Activated CD4-positive, alpha-beta T cell treated with anti-CD3 and anti-CD28 coated beads, Interleukin-2, amount 50 U/mL, for 1 hour (primary cell): ENCODE measurements at regions not wholly inside any gene's neighbourhood (a gene's known extent, or its start where the extent isn't known, plus 50 kb on each side); places are given as distances from the start of the nearest gene placed in this dataset.
"Not testable (repeated sequence)": the region's sequence is repeated elsewhere in the genome, so short reads cannot be mapped to it uniquely, and the experiment has no call there.

Experiments
- DNase-seq: peaks from one replicate; pipeline ENCODE4 v3.0.0-alpha.2; 2020

DNA sequence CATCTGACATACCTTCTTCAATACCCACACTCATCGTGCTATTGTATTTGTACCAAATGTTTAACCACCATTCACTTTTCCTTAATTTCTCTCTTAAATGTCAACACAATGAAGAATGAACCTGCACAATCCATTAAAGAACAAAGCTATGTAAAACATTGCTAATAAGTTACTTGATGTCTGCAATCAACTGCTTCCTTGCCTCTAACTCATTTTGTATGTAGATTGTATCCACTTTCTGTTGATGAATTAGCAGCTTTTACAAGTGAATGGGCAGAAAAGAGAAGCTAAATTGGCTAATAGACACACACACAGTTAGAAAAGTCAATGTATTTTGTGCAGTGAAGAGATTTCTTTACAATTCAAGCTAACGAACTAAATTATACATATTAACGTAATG, 212.5 kb upstream of the NDST3 start:
- DNase-seq = no peak

DNA sequence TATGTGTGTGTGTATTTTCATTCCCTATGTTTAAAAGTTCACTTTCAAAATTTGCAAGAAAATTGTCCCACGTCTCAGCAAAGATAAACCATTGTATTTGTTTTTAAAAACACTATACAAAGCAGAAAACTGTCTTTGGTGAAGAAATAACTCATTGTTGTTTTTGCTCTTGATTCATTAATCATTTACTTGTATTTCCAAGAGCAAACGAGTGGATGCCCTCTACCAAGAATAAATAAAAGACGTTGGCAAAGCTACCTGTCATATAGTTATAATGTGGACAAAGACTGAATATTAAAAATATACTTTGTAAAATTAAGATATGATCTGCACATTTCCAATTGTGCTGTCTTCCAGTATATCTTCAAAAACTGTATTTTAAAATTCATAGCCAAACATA, 210.9 kb upstream of the NDST3 start:
- no peak for DNase-seq

DNA sequence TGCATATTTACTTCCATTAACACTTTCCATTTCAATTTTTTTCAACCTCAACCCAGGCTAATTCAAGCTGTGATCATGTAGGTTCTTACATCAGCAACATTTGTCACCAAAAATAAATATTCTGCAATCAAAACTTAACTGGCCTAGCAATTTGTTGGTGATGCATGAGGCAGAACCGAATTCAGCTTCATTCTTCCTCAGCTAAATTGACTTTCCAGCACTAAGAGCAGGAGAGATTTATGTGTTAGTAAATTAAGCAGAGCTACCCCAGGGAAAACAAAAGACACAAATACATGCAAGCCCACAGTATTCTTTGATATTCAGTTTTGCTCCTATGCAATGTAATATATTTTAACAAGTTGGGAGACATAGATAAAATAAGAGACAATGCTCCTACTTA, 208.7 kb upstream of the NDST3 start:
- DNase-seq = no peak

DNA sequence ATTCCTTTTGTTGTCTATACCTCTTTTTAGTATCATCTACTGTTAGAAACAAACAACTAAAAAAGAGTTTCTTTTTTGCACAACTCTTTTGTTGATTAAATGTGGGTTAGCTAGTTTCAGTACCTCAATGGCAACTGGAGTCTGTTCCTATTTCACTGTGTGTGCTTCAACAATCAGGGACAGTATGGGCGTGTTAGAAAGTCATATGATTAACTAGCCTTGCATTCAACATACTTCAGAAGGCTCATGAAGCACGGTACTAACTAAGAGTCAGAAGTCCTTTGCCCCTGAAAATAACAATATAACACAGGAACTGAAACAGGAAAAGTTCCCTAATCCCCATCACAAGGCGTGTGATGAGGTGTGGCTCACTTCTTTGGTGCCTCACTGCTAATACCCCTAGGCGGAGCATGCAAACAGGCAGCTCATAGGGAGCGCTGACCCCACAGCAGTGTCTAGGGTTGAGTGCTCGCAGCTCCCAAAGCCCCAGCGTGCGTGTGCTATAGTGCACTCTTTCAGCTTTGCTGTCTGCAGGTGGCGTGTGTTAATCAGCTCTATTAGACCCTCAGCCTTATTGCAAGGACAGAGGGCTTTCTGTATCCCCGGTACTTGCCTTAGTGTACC, 203.1 kb upstream of the NDST3 start:
- no peak for DNase-seq

DNA sequence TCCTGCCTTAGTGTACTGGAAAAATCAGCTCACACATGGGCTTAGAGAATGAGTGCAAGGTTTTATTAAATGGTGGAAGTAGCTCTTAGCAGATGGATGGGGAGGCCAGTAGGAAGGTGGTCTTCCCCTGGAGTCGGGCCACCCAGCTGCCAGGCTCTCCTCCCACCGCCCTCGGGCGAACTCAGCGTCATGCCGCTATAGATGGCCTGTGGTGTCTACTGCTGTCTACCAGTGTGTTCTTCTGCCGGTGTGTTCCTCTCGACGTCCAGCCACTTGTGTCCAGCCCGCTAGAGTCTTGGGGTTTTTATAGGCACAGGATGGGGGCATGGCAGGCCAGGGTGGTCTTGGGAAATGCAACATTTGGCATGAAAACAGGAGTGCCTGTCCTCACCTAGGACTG, 198.7 kb upstream of the NDST3 start:
- DNase-seq = no peak

DNA sequence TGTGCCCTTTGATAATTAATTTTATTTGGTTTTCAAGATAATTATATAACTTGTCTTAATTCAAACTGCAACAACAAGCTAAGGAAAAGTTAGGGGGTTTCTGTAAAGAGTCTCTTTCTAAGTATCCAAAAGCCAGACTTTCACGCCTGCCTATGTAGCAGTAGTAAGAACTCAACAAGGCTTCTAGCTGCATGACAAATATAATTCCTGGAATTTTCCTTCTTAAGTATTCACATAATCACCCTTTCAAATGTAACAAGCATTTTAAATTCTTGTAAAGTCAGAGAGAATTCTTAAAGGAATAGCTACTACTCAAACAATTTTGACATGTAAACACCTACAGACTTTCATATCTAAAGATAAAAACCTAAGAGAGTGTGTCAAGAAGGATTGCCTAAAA, 189.7 kb upstream of the NDST3 start:
- DNase-seq = no peak

DNA sequence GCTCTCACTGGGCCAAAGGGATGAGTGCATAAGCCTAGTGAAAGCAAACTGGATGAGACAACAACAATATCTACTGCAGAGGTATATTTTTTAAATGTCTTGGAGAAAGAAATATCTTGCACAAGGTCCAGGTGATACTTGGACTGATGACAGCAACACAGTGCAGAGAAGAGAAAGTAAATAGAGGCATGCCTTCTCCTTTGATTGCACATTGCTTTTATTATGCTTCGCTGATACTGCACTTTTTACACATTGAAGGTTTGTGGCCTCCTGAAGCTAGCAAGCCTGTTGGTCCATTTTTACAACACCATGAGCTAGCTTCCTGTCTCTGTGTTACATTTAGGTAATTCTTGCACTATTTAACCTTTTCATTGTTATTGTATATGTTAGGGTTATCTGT, 189.0 kb upstream of the NDST3 start:
- DNase-seq = no peak

DNA sequence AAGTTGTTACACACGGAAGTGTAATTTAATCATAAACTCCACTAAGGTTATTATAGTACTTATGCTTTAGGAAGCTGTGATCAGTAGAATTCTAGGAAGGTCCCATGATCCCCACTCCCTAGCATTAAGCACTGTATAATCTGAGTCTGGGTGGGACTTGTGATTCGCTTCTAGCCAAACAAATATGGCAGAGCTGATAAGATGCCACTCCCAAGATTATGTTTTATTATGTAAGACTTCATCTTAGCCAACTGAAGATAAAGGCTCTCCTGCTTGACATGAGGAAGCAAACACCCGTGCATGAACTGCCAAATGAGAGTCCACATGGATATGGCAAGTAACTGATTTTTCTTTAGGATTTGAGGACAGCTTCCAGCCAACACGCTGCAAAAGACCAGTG, 186.4 kb upstream of the NDST3 start:
- DNase-seq = no peak

DNA sequence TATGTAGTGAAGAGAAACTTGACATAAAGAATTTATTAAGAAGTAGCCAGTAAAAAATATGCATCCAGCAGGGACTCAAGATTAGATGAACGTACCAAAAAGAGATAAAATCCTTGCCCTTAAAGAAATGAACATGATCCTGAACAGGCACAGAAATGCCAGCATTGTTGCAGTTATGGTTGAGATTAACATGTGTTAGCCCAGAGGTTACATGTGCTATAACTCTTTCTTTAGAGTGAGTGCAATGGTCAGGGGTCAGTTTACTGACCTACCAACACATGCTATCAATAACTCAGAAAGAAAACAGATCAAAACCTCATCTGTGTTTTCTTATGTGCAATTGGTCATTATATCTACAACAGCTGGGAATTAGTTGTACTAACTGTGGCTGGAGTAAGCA, 166.1 kb upstream of the NDST3 start:
- no peak for DNase-seq

DNA sequence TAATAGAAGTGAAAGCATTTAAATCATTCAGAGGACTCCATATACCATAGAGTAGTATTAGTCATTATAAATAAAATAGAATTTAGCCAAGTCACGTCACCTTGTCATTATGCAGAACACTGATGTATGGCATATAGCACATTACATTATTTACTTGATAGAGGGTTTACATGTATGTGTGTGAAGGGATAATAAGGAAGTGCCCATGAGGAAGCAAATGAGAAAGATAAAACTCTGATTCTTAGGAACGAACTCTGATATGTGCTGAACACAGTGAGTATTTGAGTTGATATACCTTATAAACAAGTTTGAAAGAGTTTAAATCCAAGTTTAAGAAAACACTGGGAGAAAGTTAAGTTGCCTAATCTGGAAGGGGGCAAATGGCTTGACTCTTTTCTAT, 160.5 kb upstream of the NDST3 start:
- no peak for DNase-seq

DNA sequence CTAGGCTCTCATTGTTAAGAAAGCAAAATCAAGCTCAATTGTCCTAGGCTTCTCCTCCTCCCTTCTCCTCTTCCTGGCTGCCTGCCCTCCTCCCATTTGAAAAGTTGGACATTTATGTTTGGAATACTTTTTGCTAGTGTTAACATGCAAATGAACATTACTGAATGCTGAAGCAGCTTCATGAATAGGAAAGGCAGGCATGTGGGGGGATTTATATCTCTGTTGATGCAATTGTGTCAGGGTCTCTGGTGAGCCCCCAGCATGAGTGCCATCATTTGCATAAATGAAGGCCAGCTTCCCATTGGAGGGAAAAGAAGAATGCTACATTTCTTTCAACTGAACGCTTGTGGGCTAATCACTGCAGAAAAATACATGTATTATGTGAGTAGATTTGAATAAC, 160.1 kb upstream of the NDST3 start:
- no peak for DNase-seq

DNA sequence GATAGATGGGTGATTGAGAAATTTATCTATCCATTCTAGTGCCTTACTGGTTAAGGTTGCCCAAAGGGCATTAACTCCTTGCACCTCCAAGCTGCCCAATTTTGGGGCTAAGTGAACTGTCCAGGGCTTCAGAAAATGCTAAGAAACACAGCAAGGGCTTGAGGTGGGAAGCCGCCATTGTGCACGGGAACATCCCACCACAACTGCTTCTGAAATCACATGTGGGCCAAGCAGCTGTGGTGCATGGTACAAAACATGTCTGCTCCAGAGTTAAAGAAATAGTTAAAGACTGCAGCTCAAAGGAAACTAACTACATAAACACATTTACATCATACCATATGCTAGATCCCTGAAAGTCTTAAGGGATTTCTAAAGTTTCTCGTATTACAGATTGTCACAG, 144.3 kb upstream of the NDST3 start:
- DNase-seq = no peak

DNA sequence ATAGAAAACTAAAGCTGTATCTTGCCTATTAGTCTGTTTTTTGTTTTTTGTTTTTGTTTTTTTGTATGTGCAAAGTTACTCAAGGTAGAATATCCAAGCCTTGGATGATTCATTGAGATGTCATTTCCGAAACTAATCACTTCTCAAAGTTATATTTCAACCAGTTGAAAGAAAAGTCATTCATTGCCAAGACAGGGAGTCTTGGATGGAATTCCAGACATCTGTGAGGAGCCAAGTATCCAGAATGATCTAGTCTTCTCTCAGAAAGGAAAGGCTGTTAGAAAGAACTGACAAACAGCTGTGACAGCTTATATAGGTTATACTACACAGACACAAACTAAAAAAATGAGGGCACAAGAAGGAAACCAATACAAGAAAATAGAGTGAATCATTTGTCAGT, 141.1 kb upstream of the NDST3 start:
- DNase-seq = no peak

DNA sequence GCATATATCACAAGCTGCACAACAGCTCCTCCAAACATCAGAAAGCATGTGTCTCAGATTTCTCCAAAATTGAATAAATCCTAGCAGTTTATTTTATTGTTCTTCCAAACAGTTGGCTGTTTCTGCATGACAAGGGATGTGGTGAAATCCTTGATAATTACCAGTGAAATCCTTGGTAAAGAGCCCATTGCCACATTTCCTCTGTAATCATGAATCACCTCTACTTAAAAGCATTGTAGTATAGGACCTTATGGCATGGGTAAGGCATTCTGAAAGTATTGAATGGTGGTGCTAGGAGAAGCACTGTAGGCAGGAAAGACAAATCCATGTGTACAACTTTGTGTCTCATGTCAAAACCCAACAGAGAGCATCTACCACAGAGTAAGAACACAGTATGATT, 135.8 kb upstream of the NDST3 start:
- no peak for DNase-seq

DNA sequence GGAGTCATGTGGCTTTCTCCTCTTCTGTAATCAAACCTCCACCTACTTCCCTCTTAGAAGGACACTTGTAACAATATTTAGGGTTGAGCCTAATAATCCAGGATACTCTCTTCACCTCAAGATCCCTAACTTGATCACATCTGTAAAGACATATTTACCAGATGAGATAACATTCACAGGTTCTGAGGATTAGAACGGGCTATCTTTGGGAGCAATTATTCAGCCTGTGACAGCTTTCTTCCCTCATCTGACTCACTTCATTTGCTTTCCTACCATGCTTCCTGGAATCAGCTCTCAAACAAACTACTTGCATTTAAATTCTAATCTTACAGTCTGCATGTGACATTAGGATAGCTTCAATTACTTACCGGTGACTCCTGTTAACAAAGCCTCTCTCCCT, 133.5 kb upstream of the NDST3 start:
- DNase-seq = no peak

DNA sequence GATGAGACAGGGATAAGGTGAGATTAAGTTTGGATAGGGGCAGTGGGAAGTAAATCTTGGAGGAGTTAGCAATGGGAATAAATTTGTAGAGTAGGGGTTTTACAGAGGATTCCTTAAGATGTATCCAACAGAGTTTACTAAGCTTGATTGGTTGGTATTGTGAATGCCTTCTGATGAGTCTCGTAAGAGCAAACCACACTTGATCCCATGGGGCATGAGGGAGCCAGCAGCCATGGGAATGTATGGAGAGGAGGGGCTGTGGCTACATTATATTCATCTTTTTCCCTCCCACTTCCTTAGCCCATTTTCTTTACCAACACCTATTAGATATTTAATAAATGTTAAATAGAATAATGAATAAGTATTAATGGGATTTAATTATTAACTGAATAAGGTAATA, 126.6 kb upstream of the NDST3 start:
- DNase-seq = no peak

DNA sequence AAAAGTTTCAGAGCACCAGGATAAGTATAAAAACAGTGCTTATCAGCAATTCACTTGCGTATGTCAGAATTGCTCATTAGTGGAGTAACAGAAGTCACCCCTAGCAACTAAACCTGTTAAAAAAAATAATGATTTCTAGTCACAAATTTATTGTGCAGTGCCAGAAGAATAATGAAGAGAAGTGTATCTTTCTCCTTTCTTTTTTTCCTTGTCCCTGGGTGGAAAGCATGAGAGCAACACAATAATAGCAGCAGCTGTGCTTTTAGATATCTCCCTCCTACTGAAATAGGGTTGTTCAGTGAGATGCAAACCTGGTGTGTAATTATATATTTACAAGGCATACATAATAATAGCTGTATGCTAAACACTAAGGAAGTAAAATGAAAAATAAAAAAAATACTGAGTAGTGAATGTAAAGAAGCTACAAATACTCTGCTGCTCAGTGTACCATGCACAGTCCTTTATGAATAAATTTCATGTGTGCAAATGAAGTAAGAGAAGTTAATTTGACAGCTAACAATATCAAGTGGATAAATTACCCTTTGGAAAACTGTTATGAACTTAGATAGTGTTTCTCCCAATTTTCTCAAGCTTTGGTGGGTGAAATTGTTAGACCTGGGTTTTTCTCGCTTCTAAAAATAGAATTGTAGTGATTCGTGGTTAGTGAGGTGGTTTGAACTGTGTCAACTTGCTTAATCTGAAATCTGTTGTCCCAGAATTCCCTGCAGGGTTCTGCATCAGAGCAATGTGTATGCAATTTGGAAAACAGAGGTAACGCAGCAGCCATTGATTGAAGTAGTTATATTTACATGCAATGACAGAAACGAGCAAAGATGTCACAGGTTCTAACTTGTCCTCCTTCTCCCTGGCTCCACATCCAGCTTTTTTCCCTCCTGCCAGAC, 125.7 kb upstream of the NDST3 start:
- DNase-seq = no peak

DNA sequence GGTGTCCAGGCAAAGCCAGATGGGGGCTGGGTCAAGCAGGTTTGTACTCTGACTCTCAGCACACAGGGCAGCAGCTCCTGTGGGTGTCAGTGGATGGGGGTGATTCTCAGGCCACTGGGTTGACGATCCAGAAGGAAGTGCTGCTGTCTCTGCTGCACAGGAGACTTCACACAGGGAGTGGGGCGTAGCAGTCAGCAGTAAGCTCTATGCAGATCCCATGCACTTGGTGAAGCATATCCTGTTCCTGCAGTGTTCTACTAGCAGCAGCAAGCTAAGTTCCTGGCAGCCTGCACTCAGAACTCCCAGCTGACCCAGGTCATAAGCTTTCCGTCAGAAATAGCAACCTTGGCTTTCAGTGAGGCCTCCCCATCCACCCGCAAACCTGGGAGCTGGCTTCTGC, 117.6 kb upstream of the NDST3 start:
- DNase-seq = no peak

DNA sequence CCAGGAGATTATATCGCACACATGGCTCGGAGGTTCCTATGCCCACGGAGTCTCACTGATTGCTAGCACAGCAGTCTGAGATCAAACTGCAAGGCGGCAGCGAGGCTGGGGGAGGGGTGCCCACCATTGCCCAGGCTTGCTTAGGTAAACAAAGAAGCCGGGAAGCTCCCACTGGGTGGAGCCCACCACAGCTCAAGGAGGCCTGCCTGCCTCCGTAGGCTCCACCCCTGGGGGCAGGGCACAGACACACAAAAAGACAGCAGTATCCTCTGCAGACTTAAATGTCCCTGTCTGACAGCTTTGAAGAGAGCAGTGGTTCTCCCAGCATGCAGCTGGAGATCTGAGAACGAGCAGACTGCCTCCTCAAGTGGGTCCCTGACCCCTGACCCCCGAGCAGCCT, 112.0 kb upstream of the NDST3 start:
- not testable (repeated sequence) for DNase-seq

DNA sequence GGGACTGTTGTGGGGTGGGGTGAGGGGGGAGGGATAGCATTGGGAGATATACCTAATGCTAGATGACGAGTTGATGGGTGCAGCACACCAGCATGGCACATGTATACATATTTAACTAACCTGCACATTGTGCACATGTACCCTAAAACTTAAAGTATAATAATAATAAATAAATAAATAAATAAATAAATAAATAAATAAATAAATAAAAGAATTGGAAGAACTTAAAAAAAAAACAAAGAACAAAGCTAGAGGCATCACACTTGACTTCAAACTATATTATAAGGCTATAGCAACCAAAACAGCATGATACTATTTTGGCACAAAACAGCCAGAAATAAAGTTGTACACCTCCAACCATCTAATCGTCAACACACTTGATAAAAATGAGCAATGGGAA, 106.5 kb upstream of the NDST3 start:
- DNase-seq = not testable (repeated sequence)

DNA sequence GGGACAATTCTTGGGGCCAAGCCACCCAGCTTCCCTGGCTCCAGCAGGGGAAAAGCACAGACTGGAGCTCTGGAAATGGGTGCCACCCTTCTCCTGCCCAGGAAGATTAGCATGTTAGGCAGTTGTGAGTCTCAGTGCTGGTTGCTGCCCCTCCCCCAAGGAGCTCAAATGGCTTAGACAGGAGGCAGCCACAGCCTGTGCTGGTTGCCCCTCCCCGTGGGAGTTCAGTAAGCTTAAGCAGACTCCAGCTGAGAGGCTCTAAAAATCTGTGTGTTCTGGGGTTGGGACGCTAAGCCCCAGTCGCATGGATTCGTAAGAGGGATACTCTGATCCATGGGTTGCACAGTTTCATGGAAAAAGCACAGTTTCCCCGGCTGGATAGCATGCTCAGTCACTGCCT, 92.7 kb upstream of the NDST3 start:
- no peak for DNase-seq

DNA sequence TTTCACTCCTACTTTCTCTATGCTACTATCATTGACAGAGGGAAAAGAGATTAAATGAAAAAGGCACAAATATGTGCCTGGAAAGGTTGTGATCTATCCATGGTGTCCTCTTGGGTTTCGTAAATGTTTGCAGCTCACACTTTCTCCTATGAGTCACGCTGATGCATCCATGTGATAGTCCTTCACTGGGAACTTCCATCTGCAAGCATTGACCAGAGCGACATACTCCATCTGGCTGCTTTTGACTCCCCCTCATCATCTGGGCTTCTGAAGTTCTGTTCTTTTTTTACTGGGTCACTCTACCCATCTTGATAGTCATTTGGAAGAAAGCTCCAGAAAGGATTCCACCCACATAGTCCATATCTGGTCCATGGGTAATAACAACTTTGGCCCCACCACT, 84.7 kb upstream of the NDST3 start:
- no peak for DNase-seq

DNA sequence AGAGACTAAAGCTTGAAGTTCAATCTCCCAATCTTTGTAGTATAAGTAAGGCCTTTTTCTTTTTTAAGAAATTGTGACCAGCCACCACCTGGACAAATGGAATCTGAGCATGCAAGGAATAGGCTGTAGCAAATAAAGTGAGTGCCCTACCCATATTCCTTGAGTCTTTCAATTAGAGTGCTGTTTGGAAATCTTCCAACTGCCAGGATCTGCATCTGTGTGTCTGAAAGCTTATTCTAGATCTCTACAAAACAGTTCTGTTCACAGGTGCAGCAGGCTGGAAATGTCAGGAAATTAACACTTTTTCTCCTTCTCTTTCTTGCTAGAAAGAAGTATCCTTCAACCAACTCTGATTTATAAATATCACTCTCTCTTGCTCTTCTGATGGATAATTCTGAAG, 76.7 kb upstream of the NDST3 start:
- no peak for DNase-seq

DNA sequence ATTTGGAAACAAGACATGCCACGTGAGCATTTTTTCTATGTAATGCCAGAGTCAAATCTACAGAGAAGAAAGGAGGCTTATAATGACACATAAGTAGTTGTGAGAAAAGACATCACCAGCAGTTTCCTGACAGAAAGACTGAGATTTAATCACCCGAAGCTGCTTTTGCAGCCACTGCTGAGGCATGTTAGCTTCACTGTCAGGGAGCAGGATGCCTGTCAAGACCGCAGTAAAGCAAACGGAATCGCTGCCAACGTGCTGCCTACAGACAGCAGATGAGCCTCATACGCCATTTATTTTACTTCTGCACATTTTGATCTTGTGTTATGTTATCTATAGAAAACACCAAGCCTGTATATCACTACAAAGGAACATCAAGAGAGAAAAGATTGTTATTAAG, 68.7 kb upstream of the NDST3 start:
- no peak for DNase-seq

DNA sequence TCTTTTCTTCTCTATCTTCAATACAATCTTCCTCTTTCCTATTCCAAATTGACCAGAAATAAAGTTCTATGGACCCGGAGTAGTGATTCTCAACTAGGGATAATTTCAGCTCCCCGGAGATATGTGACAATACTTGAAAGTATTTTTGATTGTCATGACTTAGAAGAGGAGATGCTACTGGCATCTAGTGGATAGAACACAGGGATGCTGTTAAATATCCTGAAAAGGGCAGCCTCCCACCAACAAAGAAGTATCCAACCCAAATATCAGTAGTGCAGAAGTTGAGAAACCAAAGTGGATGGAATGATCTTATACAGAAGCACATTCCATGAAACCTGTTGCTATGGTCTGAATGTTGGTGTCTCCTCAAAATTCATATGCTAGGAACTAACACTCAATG, 65.7 kb upstream of the NDST3 start:
- DNase-seq = no peak
